GM19467 (cell line): ENCODE measurements at regions not wholly inside any gene's neighbourhood (a gene's known extent, or its start where the extent isn't known, plus 50 kb on each side); places are given as distances from the start of the nearest gene placed in this dataset.

Experiments
- ATAC-seq: cut with Tn5 transposase; IDR thresholded peaks from one replicate; pipeline ENCODE4 v1.9.1; 2021; ENCODE audit warnings: mild to moderate bottlenecking, moderate library complexity; ENCODE audit not compliant: unreplicated experiment

DNA sequence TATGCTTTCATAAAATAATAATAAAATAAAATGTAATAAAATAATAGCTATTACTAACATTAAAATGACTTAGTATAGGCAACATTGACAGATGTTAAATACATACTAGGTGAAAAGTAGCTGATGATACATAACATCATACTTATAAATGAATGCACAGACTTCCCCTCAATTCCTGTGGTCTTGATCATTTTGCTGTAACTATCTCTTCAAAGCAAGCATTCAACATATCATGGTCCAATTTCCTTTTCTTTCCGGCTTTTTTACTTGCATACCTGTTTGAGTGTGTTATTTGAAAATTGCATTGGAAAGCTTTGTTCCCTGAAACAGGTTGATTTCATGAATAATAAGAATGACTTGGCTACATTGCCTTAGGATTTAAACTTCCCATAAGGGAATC, 309.3 kb downstream of the HDGFL1 start:
- ATAC-seq: no peak

DNA sequence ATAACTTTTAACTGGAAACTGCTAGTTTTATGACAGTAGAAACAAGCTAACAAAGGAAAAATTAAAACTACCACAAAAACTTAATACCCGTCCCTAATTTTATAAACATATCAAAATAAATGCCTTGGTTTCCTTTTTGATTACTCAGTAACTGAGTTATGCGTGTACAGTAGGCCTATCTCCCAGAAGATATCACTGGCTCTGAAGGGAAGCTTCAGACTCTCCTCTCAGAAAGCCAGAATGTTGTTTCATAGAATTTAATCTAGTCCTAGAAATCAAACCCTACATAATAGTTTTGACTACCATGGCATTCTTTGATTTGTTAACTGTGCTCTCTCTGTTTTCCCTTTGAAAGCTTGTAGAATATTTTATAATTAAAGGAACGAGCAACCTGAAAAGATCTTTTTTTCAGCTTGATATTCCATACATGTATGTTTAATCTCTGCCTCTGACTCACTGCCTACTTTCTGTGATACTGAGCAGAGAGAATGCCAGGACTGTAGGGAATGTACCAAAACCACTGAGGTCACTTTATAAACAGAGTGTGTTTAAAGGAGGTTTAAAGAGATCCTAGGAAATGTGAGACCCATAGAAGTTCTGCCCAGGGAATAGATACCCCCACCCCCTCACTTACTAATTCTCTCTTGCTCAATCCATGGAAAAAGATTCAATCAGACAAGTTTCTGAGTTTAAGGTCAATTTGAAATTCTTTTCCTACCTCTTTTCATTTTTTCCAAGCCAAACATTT, 311.5 kb downstream of the HDGFL1 start:
- no peak for ATAC-seq

DNA sequence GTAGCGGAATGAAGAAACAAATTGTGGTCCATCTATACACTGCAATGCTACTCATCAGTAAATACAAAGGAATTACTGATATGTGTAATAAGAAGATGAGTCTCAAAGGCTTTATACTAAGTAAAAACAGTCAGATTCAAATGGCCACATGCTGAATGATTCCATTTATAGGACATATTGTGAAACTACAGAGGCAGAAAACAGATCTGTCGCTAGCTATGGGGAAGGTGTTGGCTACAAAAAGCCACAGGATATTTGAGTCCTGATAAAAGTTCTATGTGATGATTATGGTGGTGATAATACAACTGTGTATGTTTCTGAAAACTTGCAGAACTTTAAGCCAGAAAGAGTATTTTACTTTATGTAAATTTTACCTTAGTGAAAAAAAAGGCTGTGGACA, 313.2 kb downstream of the HDGFL1 start:
- no peak for ATAC-seq

DNA sequence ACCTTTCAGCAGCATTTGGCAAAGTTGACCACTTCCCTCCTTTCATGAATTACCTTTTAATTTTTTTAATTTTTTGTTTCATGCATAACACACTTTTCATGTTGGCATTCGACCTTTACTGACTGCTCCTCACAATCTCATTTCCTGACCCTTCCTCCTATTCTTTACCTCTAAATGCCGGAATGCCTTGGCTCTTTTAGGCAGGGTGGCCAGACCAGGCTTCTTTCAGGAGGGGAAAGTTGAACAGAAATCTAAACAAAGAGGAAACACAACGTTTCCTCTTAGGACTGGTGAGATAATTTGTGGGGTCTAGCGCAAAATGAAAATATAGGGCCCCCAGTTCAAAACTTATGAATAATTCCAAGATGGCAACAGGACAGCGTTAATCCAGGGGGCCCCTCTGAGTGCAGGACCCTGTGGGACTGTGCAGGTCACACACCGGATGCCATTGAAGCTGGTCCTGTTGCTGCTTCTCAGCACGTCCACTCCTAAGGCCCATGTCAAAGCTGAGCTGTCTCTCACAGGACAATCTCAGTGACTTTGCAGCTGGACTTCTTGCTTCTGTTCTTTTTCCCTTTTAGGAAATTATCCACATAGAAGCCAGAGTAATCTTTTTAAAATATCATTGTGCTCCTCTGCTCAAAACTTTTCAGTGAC, 313.8 kb downstream of the HDGFL1 start:
- ATAC-seq: no peak

DNA sequence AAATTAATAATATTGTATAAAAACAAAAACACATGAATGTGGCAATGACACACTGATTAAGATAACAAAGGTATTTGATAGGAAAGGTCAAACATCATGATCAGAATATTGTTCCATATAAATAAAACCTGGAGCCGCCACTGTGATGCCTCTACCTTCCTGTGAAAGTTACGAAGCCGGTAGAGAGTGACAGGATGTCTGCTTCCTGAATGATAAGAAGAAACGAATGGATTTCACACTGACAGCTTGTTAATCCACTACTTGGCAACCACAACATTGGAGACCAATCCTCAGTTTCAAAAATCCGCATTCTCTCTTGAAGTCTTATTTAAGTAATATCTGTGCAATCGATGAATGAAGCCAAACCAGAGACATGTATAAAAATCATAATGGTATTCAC, 315.1 kb downstream of the HDGFL1 start:
- ATAC-seq: no peak

DNA sequence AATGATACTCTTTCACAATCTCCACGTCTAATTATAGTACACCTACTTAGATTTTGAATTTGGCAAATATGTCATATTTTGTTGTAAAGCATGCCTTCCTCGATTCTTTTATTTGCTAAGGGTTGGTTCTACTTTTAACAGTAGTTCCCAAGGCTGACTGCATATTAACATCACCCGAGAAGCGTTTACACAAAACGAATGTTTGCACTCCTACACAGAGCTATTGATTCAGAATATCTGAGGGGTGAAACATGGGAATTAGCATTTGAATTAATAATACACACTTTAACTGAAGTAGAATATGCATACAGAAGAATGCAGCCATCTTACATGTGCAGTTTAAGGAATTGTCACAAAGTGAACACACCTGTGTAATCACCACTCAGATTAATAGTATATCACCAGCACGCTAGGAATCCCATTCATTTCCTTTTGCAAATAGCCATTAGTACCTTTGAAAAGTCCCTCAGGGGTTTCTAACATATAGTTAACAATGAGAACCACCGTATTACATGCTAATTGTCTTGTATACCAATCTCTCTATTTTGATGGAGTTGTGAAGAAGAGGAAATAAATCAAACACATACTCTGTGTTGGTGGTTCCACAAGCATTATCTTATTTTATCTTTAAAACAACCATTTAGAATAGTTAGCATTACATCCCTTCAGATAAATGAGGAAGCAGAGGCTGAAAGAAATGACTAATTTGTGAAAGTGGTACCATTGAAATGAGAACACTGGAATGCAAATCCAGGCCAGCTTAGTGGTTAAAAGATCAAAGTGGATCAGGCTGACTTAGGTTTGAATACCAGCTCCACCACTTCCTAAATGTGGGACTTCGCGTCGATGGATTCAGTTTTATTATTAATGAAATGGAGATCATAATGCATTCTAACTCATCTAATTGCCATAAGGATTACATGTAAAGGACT, 317.6 kb downstream of the HDGFL1 start:
- ATAC-seq: no peak

DNA sequence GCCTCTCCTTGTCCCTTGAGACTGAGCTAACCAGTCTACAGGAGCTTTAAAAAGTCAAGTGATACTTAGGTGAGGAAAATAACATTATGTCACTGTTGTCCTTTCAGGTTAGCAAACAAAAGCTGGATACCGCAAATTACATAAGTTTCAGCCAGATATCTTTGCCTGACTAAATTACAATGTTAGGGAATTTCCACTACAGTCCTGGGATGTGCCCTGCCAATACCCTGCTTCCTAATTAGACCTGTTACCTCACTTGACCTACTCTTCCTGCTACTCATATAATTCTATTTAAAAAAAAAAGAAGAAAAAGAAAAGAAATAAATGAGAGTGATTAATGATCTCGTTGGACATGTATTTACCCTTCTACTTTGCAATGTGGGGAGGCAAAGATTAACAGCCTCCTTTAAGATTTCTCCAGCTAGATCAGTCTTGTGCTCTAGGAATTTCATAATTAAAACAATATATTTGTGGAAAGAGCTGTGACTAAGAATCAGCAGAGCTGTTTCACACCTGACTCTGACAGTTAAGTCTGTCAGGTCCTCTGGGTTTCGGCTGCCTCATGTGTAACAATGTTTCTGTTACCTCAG, 318.9 kb downstream of the HDGFL1 start:
- ATAC-seq: no peak

DNA sequence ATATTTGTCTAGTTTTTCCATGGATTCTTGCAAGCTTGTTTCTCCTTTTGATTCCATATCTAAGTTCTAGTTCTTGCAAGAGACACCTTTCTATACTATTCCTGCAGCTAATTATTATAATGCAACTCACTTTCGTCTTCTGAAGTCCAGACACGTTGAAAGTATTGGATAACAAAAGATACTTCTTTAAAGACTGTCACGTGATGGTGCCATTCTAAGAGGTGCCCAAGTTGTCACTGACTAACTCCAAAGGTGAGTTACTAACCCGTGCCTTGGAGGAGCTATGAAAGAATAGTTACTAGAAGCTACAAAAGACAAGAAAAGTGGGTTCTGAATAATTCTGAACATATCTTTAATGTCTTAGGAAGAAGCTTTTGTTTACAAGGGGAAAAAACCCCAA, 322.6 kb downstream of the HDGFL1 start:
- no peak for ATAC-seq

DNA sequence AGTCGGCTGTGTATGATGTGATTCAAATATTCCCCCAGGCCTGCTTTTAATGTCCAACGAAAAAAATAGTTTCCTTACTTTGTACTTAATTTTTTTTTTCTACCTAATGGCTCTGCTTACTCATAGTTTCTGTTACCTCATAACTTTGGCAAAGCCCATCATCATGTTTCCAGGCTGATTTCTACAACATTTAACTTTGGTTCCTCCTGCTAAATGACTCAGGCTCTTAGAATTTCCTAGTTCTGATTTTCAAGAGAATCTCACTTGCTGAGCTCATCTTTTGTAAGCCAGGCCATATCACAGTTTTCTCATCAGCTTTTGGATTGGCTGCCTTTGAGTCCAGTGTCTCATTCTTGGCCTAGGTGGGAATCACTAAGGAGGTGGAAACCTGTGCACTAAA, 323.1 kb downstream of the HDGFL1 start:
- ATAC-seq: no peak

DNA sequence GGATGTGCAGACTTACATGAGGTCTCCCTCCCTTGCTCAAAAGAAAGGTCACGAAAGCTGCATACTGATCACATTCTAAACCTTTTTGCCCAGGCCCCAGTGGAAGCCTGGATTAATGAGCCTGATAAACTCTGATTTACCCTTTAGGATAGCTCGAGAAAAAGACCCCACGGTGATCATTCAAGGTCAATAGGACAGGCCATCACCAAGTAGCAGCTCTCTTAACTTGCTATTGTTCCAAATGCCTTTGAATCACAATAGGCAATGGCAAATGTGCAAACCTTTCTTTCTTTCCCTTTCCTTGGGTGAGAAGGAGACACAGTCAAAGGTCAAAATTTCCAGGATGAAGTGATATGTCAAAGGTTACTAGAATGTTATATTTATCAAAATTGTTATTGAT, 327.3 kb downstream of the HDGFL1 start:
- no peak for ATAC-seq

DNA sequence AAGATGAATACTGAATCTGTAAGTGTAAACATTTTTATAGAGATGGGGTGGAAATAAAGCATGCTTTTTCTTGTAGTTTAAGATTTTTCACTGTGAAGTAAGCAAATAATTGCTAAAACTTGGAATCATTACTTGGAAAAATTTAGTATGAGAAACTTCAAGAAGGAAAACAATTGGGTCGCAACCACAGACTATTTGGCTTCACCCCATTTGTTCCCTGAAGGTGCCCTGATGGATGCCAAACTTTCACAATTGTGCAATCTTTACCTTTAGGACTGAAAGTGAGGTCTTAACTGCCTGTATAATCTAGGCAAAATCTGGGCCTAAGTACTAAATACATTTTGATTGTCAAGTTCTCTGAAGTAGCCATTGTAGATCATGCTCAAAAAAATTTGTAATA, 330.1 kb downstream of the HDGFL1 start:
- no peak for ATAC-seq

DNA sequence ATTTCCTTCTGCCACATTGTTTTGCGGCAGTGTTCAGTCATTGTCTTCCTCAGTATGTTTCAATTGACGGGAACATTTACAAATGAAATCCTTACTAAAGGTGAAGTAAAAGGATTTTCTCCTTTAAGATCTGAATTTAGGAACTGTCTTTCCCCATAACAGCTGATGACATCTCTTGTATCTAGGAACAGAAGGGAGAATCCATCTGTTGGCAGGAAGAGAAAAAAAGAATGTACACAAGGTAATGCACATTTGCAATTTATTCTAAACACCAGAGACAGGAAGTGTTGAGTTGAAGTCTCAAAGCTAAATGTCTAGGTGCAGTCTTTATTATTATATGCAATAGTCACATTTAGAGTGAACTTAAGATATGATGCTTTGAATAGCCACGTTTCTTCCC, 334.5 kb downstream of the HDGFL1 start:
- ATAC-seq: no peak

DNA sequence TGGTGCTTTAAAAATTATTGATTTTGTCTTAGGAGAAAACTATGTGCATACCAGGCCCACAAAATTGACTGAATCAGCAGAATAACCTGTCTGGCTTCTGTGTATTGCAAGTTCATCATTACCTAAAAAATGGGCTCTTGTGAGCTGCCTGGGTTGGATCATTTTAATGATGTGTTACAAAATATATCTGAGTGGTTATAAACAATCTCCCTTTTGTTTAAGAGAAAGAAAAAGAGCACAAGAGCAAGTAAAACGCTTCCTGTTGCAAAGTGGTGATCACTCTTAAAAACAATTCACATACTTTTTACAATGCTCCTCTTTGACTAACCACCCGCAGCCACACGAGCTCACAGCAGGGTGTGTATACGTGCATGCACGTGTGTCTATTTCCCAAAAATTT, 335.1 kb downstream of the HDGFL1 start:
- ATAC-seq: no peak

DNA sequence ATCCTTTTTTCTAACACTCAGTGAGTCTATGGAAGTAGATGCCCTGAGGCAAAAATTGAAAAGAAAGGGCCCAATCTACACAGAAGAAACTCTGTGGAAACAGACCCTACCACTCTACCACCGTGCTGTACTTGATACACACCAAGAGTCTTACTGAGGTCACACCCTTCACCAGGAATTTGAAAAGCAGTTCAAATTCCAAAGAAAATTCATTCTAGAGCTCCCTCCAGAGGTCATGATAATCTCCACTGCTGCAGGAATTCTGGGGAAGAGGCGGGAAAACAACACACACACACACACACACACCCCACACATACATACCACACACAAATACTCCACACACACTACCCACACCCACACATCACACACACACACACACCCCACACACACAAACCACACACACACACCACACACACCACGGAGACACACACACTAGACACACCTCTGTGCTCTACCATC, 336.8 kb downstream of the HDGFL1 start:
- no peak for ATAC-seq

DNA sequence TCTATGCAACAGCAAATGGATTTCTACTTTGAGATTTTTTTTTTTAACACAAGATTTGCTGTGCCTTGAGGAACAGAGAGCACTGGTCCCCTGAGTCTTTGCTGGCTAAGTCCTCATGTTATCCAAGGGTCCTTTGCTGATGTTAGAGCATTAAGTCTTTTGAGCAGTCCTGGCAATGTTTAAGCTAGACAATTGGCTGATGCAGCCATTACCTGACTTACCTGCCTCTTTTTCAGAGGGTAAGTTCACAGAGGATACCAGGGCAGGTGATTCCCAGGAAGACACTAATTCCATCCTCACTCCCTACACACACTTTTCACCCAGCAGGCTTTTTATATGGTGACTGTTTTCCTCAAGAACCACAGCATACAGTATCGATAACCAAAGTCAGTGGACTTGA, 337.7 kb downstream of the HDGFL1 start:
- ATAC-seq: no peak

DNA sequence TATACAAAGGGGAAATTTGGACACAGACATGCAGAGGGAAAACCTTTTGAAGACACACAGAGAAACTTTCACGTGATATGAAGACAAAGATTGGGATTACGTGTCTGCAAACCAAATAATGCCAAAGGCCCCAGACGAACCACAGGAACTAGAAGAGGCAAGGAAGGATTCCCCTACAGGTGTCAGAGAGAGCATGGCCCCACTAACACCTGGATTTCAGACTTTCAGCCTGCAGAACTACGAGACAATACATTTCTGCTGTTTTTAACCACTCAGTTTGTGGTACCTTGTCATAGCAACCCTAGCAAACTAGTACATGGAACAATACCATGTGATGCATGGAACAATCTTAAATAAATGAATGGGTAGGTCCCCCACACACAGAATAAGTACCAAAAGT, 341.0 kb downstream of the HDGFL1 start:
- no peak for ATAC-seq

DNA sequence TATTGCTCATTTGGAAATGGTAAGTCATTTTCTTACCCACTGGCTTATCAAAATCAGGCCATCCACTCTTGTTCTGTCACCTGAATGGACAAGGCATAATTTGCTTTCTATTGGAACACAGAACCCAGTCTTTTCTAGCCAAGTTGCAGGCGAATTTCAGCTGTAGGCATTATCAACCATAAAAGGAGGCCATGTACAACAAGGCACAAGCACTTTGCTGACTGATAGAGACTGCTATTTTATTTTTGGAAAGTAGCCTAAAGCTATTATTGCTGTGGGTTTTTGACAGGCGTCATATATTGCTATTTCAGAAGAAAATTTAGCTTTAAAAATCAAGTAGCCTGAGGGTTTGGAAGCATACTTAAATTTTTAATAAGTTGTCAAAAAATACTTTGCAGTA, 344.2 kb downstream of the HDGFL1 start:
- no peak for ATAC-seq

DNA sequence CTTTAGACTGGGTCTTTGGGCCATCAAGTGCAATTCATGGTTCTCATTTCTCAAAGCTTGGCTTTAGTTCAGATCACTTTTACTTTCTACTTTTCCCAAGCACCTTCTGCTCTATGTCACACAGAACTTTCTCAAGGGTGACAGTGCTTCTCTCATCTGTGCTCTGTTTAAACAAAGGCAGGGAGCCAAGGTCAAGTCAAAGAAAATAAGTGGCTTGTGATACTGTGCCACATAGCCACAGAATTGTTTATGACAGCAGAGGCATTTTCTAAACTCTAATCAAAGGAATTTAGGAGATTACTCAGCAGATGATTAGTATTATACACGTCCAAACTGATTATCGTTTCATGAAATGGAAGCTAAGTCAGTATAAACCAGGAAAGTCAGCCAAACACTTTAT, 348.0 kb downstream of the HDGFL1 start:
- ATAC-seq: no peak

DNA sequence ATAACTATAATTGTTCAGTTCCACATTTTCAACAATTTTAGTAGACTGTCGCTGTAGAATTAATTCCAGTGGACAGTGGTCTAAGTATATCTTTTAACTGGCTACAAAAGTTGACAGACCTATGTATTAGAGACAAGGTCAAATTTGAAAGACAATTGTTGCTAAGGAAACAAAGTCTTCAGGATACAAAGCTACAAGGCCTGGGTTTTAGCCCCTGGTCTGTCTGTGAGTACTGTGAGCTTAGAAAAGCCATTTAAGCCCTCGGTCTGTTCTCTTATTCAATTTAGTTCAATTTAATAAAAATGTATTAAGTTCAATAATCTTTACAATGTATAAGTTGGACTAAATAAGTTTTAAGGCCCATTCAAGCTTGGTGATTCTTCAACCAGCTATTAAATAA, 352.5 kb downstream of the HDGFL1 start:
- no peak for ATAC-seq

DNA sequence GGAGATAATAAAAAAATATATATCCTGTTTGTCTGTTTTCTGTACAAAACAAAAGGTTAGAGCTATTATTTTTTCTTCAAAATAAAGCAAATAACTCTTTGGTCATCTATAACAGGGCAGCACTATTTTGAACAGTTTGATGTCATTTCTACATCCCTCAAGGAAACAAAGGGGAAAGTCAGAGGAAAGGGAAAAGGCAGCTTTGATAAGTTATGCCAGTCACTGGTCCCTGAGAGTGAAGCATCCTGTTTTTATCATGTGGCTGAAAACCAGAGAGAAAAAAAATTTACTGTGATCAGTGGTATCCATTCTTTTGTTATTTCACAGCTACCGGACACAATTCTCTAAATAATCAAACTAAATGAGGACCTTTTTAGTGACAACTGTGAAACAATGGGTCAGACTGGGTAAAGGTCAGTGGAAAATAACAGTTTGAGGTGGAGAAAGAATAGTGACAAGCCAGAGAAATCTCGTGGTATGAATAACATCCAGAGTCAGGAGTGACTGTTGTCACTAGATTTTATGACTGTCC, 356.0 kb downstream of the HDGFL1 start:
- ATAC-seq: no peak
